B cell (primary cell): ENCODE measurements at regions not wholly inside any gene's neighbourhood (a gene's known extent, or its start where the extent isn't known, plus 50 kb on each side); places are given as distances from the start of the nearest gene placed in this dataset.

ENCODE experiments used
- ATAC-seq: fragments of 200-7000 bp; cut with Tn5 transposase; one replicate; pipeline ENCODE4 v1.10.0; 2021; ENCODE audit warnings: low read depth, mild to moderate bottlenecking, moderate number of reproducible peaks, moderate library complexity
- CTCF ChIA-PET: fragments of 350-600 bp; sonication (Branson Sonifier 250); formaldehyde crosslinking; loops from one replicate; lab custom pipeline; 2021; ENCODE audit warnings: antibody characterized with exemption, inconsistent platforms; lab: Charles Lee
- POLR2A ChIA-PET: fragments of 350-600 bp; sonication (Branson Sonifier 250); formaldehyde crosslinking; loops from one replicate; lab custom pipeline; 2021; ENCODE audit warnings: antibody characterized with exemption; lab: Charles Lee
- DNase-seq: peaks from one replicate; pipeline ENCODE4 v3.0.0; 2013
- H2AFZ ChIP-seq: 2 replicates; pipeline ENCODE4 v1.6.1; 2012; ENCODE audit warnings: mild to moderate bottlenecking, low read depth, low read length; ENCODE audit not compliant: insufficient read depth, poor library complexity, severe bottlenecking
- H3K27ac ChIP-seq, 2 donors: 1 replicate in 1 of 2; 2 replicates in 1 of 2; pipeline ENCODE4 v1.5.1; 2012 to 2013; ENCODE audit warnings: low read length in 2 of 2, mild to moderate bottlenecking in 2 of 2, moderate library complexity in 1 of 2
- H3K27me3 ChIP-seq, 4 experiments: fragments of 200-600 bp in 1 of 4; sonication (generic) in 1 of 4; replicated peaks in 1 of 4; 1 replicate in 2 of 4; 2 replicates in 2 of 4; pipeline versions ENCODE4 v1.6.1 to v1.7.0; 2013 to 2016; ENCODE audit warnings: low read length in 3 of 4, mild to moderate bottlenecking in 2 of 4, mixed read lengths in 1 of 4, moderate library complexity in 1 of 4; ENCODE audit not compliant: insufficient read depth in 4 of 4, control insufficient read depth in 3 of 4; ENCODE audit errors: control extremely low read depth in 1 of 4
- H3K36me3 ChIP-seq, 2 experiments: replicated peaks in 1 of 2; 1 replicate in 1 of 2; 2 replicates in 1 of 2; pipeline versions ENCODE4 v1.6.1 to v1.7.1; 2013; ENCODE audit warnings: low read length in 1 of 2; ENCODE audit not compliant: insufficient read depth in 2 of 2, control insufficient read depth in 1 of 2; ENCODE audit errors: control extremely low read depth in 1 of 2, extremely low read depth in 1 of 2
- H3K4me1 ChIP-seq, 2 donors: fragments of 200-600 bp in 1 of 2; sonication (generic) in 1 of 2; 1 replicate in 1 of 2; 2 replicates in 1 of 2; pipeline versions ENCODE4 v1.5.1 to v1.6.1; 2013 to 2017; ENCODE audit warnings: low read length in 2 of 2; ENCODE audit not compliant: control insufficient read depth in 2 of 2, insufficient read depth in 2 of 2
- H3K4me2 ChIP-seq: replicated peaks from 2 replicates; pipeline ENCODE3; 2012; ENCODE audit warnings: mild to moderate bottlenecking, low read depth, low read length; ENCODE audit not compliant: poor library complexity, severe bottlenecking
- H3K4me3 ChIP-seq, 5 experiments: fragments of 200-600 bp in 1 of 5; sonication (generic) in 1 of 5; 1 replicate in 3 of 5; 2 replicates in 2 of 5; pipeline versions ENCODE4 v1.5.1 to v1.7.0; 2011 to 2016; ENCODE audit warnings: low read length in 4 of 5, mild to moderate bottlenecking in 4 of 5, low read depth in 2 of 5, control low read depth in 1 of 5, moderate library complexity in 1 of 5; ENCODE audit not compliant: insufficient read depth in 1 of 5; ENCODE audit errors: control extremely low read depth in 1 of 5, extremely low read depth in 1 of 5
- H3K79me2 ChIP-seq: fragments of 200-600 bp; sonication (generic); one replicate; pipeline ENCODE4 v1.6.0; 2016; ENCODE audit warnings: low read length; ENCODE audit not compliant: control insufficient read depth, insufficient read depth
- H3K9ac ChIP-seq: fragments of 200-600 bp; sonication (generic); 2 replicates; pipeline ENCODE4 v1.6.1; 2017; ENCODE audit warnings: mild to moderate bottlenecking, low read length, moderate library complexity
- H3K9me3 ChIP-seq, 3 donors: one replicate each; pipeline versions ENCODE4 v1.6.1 to v1.7.1; 2013; ENCODE audit warnings: low read length in 2 of 3; ENCODE audit not compliant: control insufficient read depth in 2 of 3, insufficient read depth in 1 of 3; ENCODE audit errors: control extremely low read depth in 1 of 3
- H4K20me1 ChIP-seq: 2 replicates; pipeline ENCODE4 v1.6.0; 2012; ENCODE audit warnings: mild to moderate bottlenecking, low read length; ENCODE audit not compliant: insufficient read depth, control insufficient read depth, poor library complexity, severe bottlenecking
- H3K27ac Mint-ChIP-seq: one replicate; pipeline ENCODE4 v1.8.0; 2021; ENCODE audit warnings: mixed read lengths
- H3K27me3 Mint-ChIP-seq: one replicate; pipeline ENCODE4 v1.8.0; 2021; ENCODE audit warnings: mixed read lengths
- H3K4me1 Mint-ChIP-seq: one replicate; pipeline ENCODE4 v1.8.0; 2021; ENCODE audit warnings: mixed read lengths
- H3K4me3 Mint-ChIP-seq: one replicate; pipeline ENCODE4 v1.8.0; 2021; ENCODE audit warnings: mixed read lengths
- H3K9me3 Mint-ChIP-seq: one replicate; pipeline ENCODE4 v1.8.0; 2022; ENCODE audit warnings: mixed read lengths; ENCODE audit not compliant: insufficient read depth
- CTCF ChIP-seq: fragments of 200-600 bp; IDR thresholded peaks from one replicate; pipeline ENCODE4 v1.8.0; 2022; ENCODE audit warnings: antibody characterized with exemption, mild to moderate bottlenecking
- EZH2 ChIP-seq: IDR thresholded peaks from 2 replicates; pipeline ENCODE4 v1.6.1; 2012; ENCODE audit warnings: borderline replicate concordance, low read depth, mild to moderate bottlenecking, moderate library complexity, low read length; ENCODE audit not compliant: insufficient read depth, poor library complexity, severe bottlenecking
- WGBS: methylation state at CpG from one replicate; pipeline ENCODE4 v1.1.5; 2013; ENCODE audit warnings: missing lambda C conversion rate; ENCODE audit not compliant: insufficient coverage; 5-methylcytosine and 5-hydroxymethylcytosine counted together
- intact Hi-C: fragments of 100-400 bp; cut with micrococcal nuclease; formaldehyde crosslinking; loops from one replicate; pipeline ENCODE4 v1.10.0; 2022

- no peak for ATAC-seq
- H3K27me3 Mint-ChIP-seq: no peaks in the 10 kb centered on the region
- no peaks in the 10 kb centered on the region for H3K4me1 ChIP-seq
- H3K4me1 Mint-ChIP-seq: no peaks in the 10 kb centered on the region
- H3K27me3 ChIP-seq: no peaks in the 10 kb centered on the region
- no peak overlapping the region for H3K4me2 ChIP-seq
- no peak overlapping the region for H3K27ac ChIP-seq
- H3K27ac Mint-ChIP-seq: no peak overlapping the region
- DNase-seq: no peak
- ChIA-PET POLR2A (no interaction called here), CTCF (no interaction called here)
- no peak for TF ChIP-seq EZH2
- no peak for TF ChIP-seq CTCF
- H4K20me1 ChIP-seq: no peaks in the 10 kb centered on the region
- no peaks in the 10 kb centered on the region for H3K9me3 Mint-ChIP-seq
- WGBS: 86% methylated on average over 1 of the region's 1 CpG
- H3K9me3 ChIP-seq: no peaks in the 10 kb centered on the region
- H3K4me3 ChIP-seq: no peak overlapping the region
- H3K79me2 ChIP-seq: no peaks in the 10 kb centered on the region
- no peak overlapping the region for H3K4me3 Mint-ChIP-seq
- no peaks in the 10 kb centered on the region for H3K36me3 ChIP-seq
- H2AFZ ChIP-seq: no peak overlapping the region
- H3K9ac ChIP-seq: no peak overlapping the region
- intact Hi-C loops: no loop called here
These were observed 643.2 kb downstream of the OTOL1 start for GRCh38 chr3:162139841-162140240.

GRCh38 chr3:162141272-162141791 is 644.7 kb downstream of the OTOL1 start:
- no CpG with 5 or more reads among the region's 2 CpGs for WGBS
- ChIA-PET CTCF (no interaction called here), POLR2A (no interaction called here)
- no peak overlapping the region for H3K9ac ChIP-seq
- Mint-ChIP-seq H3K27ac (no peak overlapping the region), H3K9me3 (no peaks in the 10 kb centered on the region), H3K4me3 (no peak overlapping the region), H3K27me3 (no peaks in the 10 kb centered on the region), H3K4me1 (no peaks in the 10 kb centered on the region)
- H3K27me3 ChIP-seq: no peaks in the 10 kb centered on the region
- TF ChIP-seq EZH2: no peak
- TF ChIP-seq CTCF: no peak
- intact Hi-C loops: no loop called here
- H3K4me3 ChIP-seq: no peak overlapping the region
- no peaks in the 10 kb centered on the region for H3K79me2 ChIP-seq
- H3K4me1 ChIP-seq: no peaks in the 10 kb centered on the region
- no peaks in the 10 kb centered on the region for H3K9me3 ChIP-seq
- ATAC-seq: no peak
- no peaks in the 10 kb centered on the region for H3K36me3 ChIP-seq
- H4K20me1 ChIP-seq: no peaks in the 10 kb centered on the region
- H3K27ac ChIP-seq: no peak overlapping the region
- no peak for DNase-seq
- H2AFZ ChIP-seq: no peak overlapping the region
- no peak overlapping the region for H3K4me2 ChIP-seq
